Iris pigment epithelial cell (primary cell): ENCODE measurements at regions not wholly inside any gene's neighbourhood (a gene's known extent, or its start where the extent isn't known, plus 50 kb on each side); places are given as distances from the start of the nearest gene placed in this dataset.
A peak's percentile ranks its signal among the peaks of the same experiment; 100 is the strongest.
"Not testable (repeated sequence)": the region's sequence is repeated elsewhere in the genome, so short reads cannot be mapped to it uniquely, and the experiment has no call there.

Source experiments
- DNase-seq: peaks from one replicate; pipeline ENCODE4 v3.0.0-alpha.2; 2011; ENCODE audit warnings: low read depth

- no peak for DNase-seq
These were observed 313.0 kb downstream of the PLPP3 start for GRCh38 chr1:56266359-56266758.

DNA sequence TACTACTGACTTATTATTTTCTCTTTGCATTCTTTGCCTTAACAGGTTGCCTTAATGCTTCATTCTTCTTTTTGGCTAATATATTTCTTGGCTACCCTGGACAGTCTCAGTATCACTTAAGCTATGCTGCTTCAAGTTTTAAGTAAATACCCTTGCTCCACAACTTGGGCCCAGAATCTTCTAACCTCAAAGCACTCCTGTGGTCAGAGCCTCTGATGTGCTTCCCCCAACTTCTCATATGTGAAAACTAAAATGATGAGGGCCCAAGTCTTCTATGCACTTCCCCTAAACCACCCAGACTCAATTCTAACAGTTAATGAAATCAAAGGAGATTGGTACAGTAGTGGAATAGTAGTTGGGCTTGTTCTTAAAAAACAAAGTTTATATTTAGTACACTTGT is 314.1 kb downstream of the PLPP3 start:
- no peak for DNase-seq

DNA sequence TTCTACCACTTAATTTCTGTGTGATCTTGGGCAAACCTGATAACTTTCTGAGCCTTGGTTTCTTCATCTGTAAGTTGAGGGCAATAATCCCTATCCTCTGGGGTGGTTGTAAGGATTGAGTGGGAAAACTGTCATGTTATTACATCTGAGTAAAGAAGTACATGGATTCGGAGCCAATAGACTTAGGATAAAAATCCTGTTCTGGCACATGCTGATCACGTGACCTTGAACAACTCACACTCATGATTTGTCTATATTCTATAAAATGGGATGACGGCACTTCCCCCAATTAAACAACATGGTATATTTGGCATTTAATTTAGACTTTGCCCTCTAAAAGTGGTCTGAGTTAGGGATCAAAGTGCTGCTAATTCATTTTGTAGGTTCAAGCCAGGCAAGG is 315.5 kb downstream of the PLPP3 start:
- DNase-seq, result no peak

- DNase-seq, result no peak
These were observed 321.0 kb downstream of the PLPP3 start for GRCh38 chr1:56258371-56258770.

DNA sequence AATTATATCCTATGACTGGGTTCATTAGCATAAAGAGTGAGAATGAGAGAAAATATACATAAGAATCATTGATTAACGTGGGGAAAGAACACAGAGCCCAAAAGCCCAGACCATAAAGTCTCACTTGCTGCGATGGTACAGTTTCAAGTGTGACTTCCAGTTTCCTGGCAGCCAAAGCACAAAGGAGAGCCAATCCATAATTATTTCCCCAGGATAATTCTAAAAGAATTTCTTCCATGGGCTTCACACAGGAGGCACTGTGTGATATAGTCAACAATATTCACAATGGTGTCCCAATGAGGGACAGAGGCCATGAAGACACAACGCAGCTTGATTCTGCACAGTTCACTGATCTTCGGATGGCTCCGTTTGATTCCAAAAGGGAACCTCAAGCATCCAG is 321.6 kb downstream of the PLPP3 start:
- DNase-seq, result no peak

- DNase-seq, result no peak
These were observed 323.0 kb downstream of the PLPP3 start for GRCh38 chr1:56256153-56257000.

- peak; percentile 19 for DNase-seq
These were observed 323.7 kb downstream of the PLPP3 start for GRCh38 chr1:56255516-56256152.

- DNase-seq, result no peak
These were observed 325.2 kb downstream of the PLPP3 start for GRCh38 chr1:56254130-56254529.

GRCh38 chr1:56250809-56251208 is 328.6 kb downstream of the PLPP3 start:
- DNase-seq, result no peak

DNA sequence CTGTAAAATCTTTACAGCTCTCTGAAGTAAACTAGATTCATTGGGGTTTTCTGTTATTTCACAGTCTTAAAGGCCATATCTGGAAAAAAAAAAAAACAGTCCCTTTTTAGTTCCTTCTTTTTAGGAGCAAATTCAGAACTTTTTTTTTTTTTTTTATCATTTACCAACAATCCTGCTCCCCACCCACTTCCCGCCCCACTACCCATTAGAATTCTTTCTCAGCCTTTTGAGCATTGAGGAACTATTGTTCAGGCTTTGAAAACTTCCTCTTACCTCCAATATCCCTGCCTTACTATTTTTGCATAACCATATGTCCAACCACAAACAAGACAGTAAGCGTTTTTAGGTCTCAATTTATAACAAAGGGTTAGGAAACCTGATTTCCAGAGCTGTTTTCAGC is 330.1 kb downstream of the PLPP3 start:
- DNase-seq, result no peak

- DNase-seq, result no peak
These were observed 331.2 kb downstream of the PLPP3 start for GRCh38 chr1:56248138-56248537.

DNA sequence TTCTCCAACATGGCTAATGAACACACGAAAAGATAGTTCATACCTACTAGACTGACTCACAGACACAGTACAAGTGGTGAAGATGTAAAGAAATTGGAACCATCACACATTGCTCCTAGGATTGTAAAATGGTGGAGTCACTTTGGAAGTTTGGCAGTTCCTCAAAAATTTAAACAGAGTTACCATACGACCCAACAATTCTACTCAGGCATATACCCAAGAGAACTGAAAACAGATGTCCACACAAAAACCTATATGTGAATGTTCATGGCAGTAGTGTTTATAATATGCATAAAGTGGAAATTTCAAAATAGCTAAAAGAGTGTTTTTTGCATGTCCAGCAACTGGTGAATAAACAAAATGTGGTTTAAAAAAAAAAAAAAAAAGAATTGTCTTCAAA is 332.6 kb downstream of the PLPP3 start:
- not testable (repeated sequence) for DNase-seq

GRCh38 chr1:56240400-56240799 is 339.0 kb downstream of the PLPP3 start:
- DNase-seq, result no peak

DNA sequence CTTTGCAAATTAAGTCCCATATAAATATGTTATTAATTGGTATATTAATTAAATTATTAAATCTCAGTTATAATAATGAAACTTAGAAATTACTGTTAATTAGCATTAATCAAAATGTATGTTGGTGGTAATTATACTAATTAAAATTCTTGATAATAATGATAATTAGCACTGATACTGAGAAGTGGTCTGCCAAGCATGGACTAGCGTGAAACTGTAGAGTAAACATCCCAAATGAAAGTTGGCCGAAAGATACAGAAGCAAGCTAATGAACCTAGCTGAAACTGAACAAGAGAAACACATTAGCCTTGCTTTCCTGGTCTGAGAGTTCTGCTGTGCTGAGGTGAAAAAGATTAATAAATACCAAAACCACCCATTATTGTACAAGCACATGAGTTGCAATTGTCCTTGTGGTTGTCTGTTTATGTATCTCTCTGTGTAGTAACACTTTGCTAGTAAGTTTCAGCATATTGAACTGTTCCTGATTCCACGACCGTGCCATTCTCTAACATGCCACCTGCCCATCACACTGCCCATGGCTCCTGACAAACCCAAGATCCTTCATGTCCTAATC is 341.8 kb downstream of the PLPP3 start:
- DNase-seq, result no peak

GRCh38 chr1:56236688-56237087 is 342.7 kb downstream of the PLPP3 start:
- DNase-seq, result no peak

DNA sequence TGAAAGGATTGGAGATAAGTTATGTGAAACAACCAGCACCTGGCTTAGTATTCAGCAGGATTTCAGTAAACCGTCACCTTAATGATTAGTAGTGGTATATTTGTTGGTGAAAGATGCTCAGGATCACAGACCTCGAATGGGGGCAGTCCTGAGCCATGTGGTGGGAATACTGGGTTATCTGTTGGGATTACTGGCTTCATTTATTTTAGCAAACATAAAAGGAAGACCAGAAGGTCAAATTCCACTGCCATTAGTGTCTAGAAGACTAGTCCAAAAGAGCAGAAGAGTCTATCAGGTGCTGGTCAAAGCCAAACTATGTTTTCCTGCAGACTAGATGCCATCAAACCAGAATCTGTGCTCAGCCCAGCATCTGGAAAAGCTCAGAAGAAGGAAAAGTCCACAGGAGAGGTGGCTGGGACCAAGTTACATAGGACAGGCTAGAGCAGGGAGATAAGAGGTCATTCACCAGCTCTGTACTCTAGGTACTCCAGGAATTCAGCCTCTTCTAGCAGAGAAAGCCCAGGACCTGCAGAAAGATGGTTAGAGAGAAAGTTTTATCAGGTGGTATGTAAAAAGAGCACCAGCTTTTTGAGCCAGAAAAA is 343.4 kb downstream of the PLPP3 start:
- no peak for DNase-seq

GRCh38 chr1:56229186-56229585 is 350.2 kb downstream of the PLPP3 start:
- DNase-seq, result no peak

DNA sequence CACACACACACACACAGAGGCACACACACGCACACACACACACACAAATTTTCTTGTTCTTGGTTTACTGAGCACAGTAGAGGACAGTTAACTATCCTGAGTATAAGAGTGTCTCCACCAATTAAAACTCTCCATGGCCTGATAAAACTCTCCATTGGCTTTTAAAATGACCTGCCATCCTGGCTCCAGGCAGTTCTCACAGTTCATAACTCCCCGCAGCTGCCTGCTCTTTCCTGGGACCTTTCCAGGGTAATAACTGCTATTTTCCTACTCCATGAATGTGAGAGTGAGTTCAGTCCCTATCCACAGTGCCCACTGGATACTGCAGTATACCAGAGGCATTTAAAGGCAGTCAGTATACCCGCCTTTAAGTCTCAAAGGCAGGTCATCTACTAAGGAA is 351.5 kb downstream of the PLPP3 start:
- DNase-seq, result no peak

GRCh38 chr1:56227401-56227800 is 352.0 kb downstream of the PLPP3 start:
- DNase-seq, result no peak

DNA sequence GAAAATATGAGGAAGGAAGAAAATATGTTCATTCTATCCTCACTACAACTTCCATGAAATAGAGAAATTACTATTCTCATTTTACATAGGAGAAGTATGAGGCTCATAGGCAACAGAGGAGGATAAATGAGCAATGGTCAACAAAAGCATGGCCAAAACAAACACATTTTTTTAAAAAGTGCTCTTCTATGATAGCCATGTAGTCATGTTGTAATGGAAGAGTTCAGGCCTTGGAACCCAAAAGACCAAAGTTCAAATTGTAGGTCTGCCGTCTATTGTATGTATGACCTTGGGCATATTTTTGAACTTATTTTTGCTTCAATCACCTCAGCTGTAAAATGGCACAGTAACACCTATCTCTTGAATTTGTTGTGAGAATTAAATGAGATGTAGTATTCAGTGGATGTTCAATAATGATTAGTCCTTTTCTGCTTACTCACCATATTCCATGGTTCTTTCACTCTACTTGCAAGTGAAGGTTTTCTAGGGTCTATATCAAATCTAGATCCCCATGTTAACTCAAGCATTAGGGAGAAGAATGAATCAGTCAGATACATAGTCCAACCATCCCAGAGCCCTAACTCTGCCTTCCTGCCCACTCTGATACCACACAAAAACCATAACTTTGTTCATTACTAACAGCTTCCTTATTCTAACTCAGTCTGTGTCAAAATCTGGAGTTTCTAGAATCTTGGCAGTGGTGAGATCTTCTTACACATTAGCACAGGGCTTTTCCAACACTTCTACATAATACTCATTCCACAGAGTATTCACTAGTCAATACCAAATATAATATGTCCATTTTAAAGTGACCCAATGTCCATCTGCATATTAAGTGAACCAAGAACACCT is 353.2 kb downstream of the PLPP3 start:
- no peak for DNase-seq

DNA sequence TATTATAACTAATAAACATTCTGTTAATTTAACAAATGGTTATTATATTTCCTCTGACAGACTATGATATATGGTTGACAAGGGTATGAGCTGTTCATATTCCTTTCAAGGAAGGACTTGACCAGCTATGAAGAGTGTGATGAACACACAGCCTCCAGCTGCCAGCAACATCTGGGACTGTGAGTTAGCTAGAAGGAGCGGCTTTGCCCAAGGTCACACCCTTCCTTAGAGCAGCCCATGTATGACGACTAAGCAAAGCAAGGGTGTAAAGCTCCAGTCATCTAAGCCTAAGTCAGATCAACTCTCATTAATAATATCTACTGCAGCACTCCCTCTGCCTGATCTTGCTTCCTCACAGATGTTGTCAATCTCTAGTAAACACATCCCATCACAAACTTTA is 355.4 kb downstream of the PLPP3 start:
- DNase-seq, result no peak

GRCh38 chr1:56222914-56223540 is 356.3 kb downstream of the PLPP3 start:
- DNase-seq, result no peak
